ENCODE measurements at regions not wholly inside any gene's neighbourhood (a gene's known extent, or its start where the extent isn't known, plus 50 kb on each side); places are given as distances from the start of the nearest gene placed in this dataset.

- no peak for DNase-seq
These were observed 1333.5 kb upstream of the CELF2 start for GRCh38 chr10:9684186-9684585.

GRCh38 chr10:9685596-9685995 lies 1332.1 kb upstream of the CELF2 start:
- DNase-seq: no peak

- no peak for DNase-seq
These were observed 1329.0 kb upstream of the CELF2 start for GRCh38 chr10:9688711-9689110.

- DNase-seq: no peak
These were observed 1310.5 kb upstream of the CELF2 start for GRCh38 chr10:9707216-9707615.

GRCh38 chr10:9709849-9710248 lies 1307.8 kb upstream of the CELF2 start:
- DNase-seq: no peak

GRCh38 chr10:9712393-9712792 lies 1305.3 kb upstream of the CELF2 start:
- DNase-seq: no peak

- DNase-seq: no peak
These were observed 1298.4 kb upstream of the CELF2 start for GRCh38 chr10:9719246-9719645.

- no peak for DNase-seq
These were observed 1283.9 kb upstream of the CELF2 start for GRCh38 chr10:9733766-9734165.

GRCh38 chr10:9734218-9734617 lies 1283.5 kb upstream of the CELF2 start:
- no peak for DNase-seq

- no peak for DNase-seq
These were observed 1281.9 kb upstream of the CELF2 start for GRCh38 chr10:9735731-9736130.

- DNase-seq: no peak
These were observed 1274.0 kb upstream of the CELF2 start for GRCh38 chr10:9743639-9744038.

- DNase-seq: no peak
These were observed 1272.5 kb upstream of the CELF2 start for GRCh38 chr10:9745158-9745557.

GRCh38 chr10:9757176-9757575 lies 1260.5 kb upstream of the CELF2 start:
- no peak for DNase-seq

GRCh38 chr10:9759596-9759995 lies 1258.1 kb upstream of the CELF2 start:
- DNase-seq: no peak

- no peak for DNase-seq
These were observed 1254.6 kb upstream of the CELF2 start for GRCh38 chr10:9762966-9763656.

GRCh38 chr10:9766762-9767161 lies 1250.9 kb upstream of the CELF2 start:
- no peak for DNase-seq

- no peak for DNase-seq
These were observed 1236.0 kb upstream of the CELF2 start for GRCh38 chr10:9781666-9782065.

- no peak for DNase-seq
These were observed 1231.6 kb upstream of the CELF2 start for GRCh38 chr10:9786101-9786500.

- DNase-seq: no peak
These were observed 1231.1 kb upstream of the CELF2 start for GRCh38 chr10:9786576-9786975.

- no peak for DNase-seq
These were observed 1227.7 kb upstream of the CELF2 start for GRCh38 chr10:9789996-9790395.

- DNase-seq: no peak
These were observed 1225.5 kb upstream of the CELF2 start for GRCh38 chr10:9792181-9792580.

- DNase-seq: no peak
These were observed 1221.1 kb upstream of the CELF2 start for GRCh38 chr10:9796564-9796963.

GRCh38 chr10:9800011-9800410 lies 1217.7 kb upstream of the CELF2 start:
- no peak for DNase-seq

- DNase-seq: no peak
These were observed 1217.1 kb upstream of the CELF2 start for GRCh38 chr10:9800571-9800970.
